NCI-H82 (cell line): ENCODE measurements at regions not wholly inside any gene's neighbourhood (a gene's known extent, or its start where the extent isn't known, plus 50 kb on each side); places are given as distances from the start of the nearest gene placed in this dataset.

Experiments
- DNase-seq: peaks from one replicate; lab custom pipeline; 2025; lab: John Stamatoyannopoulos, UW

- no peak for DNase-seq
Observed at GRCh38 chr17:13931111-13931526, 138.2 kb upstream of the COX10 start.

GRCh38 chr17:13931800-13932460, 137.4 kb upstream of the COX10 start:
- no peak for DNase-seq

- DNase-seq, result no peak
Observed at GRCh38 chr17:13933441-13934276, 135.6 kb upstream of the COX10 start.

- no peak for DNase-seq
Observed at GRCh38 chr17:13939222-13939621, 130.1 kb upstream of the COX10 start.

- DNase-seq, result peak; percentile 44
Observed at GRCh38 chr17:13940858-13941665, 128.2 kb upstream of the COX10 start.

GRCh38 chr17:13941781-13942180, 127.5 kb upstream of the COX10 start:
- DNase-seq, result no peak

GRCh38 chr17:13943909-13944308, 125.4 kb upstream of the COX10 start:
- DNase-seq, result no peak

GRCh38 chr17:13947499-13947898, 121.8 kb upstream of the COX10 start:
- no peak for DNase-seq

- DNase-seq, result peak; percentile 34
Observed at GRCh38 chr17:13952009-13952750, 117.1 kb upstream of the COX10 start.

GRCh38 chr17:13953841-13954240, 115.5 kb upstream of the COX10 start:
- DNase-seq, result no peak

- DNase-seq, result no peak
Observed at GRCh38 chr17:13957636-13958035, 111.7 kb upstream of the COX10 start.

GRCh38 chr17:13958773-13959172, 110.5 kb upstream of the COX10 start:
- no peak for DNase-seq

- DNase-seq, result no peak
Observed at GRCh38 chr17:13961265-13961664, 108.0 kb upstream of the COX10 start.

GRCh38 chr17:13962716-13963240, 106.5 kb upstream of the COX10 start:
- no peak for DNase-seq

GRCh38 chr17:13967416-13967815, 101.9 kb upstream of the COX10 start:
- DNase-seq, result peak; percentile 31

- DNase-seq, result no peak
Observed at GRCh38 chr17:13970531-13970930, 98.8 kb upstream of the COX10 start.

GRCh38 chr17:13973960-13974651, 95.2 kb upstream of the COX10 start:
- no peak for DNase-seq

GRCh38 chr17:13977837-13978236, 91.5 kb upstream of the COX10 start:
- no peak for DNase-seq

GRCh38 chr17:13978478-13978877, 90.8 kb upstream of the COX10 start:
- no peak for DNase-seq

- DNase-seq, result peak; percentile 38
Observed at GRCh38 chr17:13981881-13982280, 87.4 kb upstream of the COX10 start.

- DNase-seq, result no peak
Observed at GRCh38 chr17:13984956-13985355, 84.3 kb upstream of the COX10 start.
